Gastrocnemius medialis (tissue), 4 donors: ENCODE measurements at regions not wholly inside any gene's neighbourhood (a gene's known extent, or its start where the extent isn't known, plus 50 kb on each side); places are given as distances from the start of the nearest gene placed in this dataset.

Experiments used
- ATAC-seq, 2 donors: fragments of 150-250 bp; one replicate each; pipeline ENCODE4 v1.9.1; 2016
- DNase-seq, 2 donors: peaks; one replicate each; pipeline ENCODE4 v3.0.0-alpha.2; 2019
- H3K27ac ChIP-seq, 4 donors: fragments of 200-600 bp; sonication (generic); 1 replicate in 1 of 4; 2 replicates in 3 of 4; pipeline ENCODE4 v1.5.1; 2016 to 2018; ENCODE audit warnings: mild to moderate bottlenecking in 2 of 4, moderate library complexity in 1 of 4
- H3K27me3 ChIP-seq, 3 donors: fragments of 200-600 bp; sonication (generic) in 2 of 3; 1 replicate in 1 of 3; 2 replicates in 2 of 3; pipeline versions ENCODE4 v1.5.1 to v1.6.0; 2016 to 2019; ENCODE audit warnings: mild to moderate bottlenecking in 1 of 3, moderate library complexity in 1 of 3
- H3K36me3 ChIP-seq, 2 donors: fragments of 200-600 bp; sonication (generic) in 1 of 2; one replicate each; pipeline ENCODE4 v1.5.1; 2017 to 2018
- H3K4me1 ChIP-seq, 2 donors: fragments of 200-600 bp; sonication (generic) in 1 of 2; one replicate each; pipeline ENCODE4 v1.5.1; 2016 to 2017; ENCODE audit warnings: mild to moderate bottlenecking in 2 of 2
- H3K4me3 ChIP-seq, 4 donors: fragments of 200-600 bp; sonication (generic) in 3 of 4; 1 replicate in 1 of 4; 2 replicates in 3 of 4; pipeline ENCODE4 v1.5.1; 2016 to 2019; ENCODE audit warnings: mild to moderate bottlenecking in 2 of 4
- H3K9me3 ChIP-seq, 3 donors: fragments of 200-600 bp; sonication (generic) in 2 of 3; 1 replicate in 1 of 3; 2 replicates in 2 of 3; pipeline ENCODE4 v1.5.1; 2016 to 2019
- POLR2A ChIP-seq, 2 donors: fragments of 450-650 bp; IDR thresholded peaks; one replicate each; pipeline ENCODE4 v1.6.1; 2017; ENCODE audit warnings: antibody characterized with exemption in 2 of 2, mild to moderate bottlenecking in 2 of 2, moderate library complexity in 2 of 2
- in situ Hi-C, 4 donors: fragments of 200-750 bp; cut with MboI; loops; one replicate each; pipeline versions ENCODE4 v1.15.0 to v1.8.0; 2017; ENCODE audit warnings: low sequenced_read_pairs in 4 of 4
- intact Hi-C: fragments of 100-400 bp; cut with DNase I; formaldehyde crosslinking; loops from one replicate; pipeline ENCODE4 v1.15.1; 2023; ENCODE audit warnings: low total_unique reads
- TF ChIP-seq, protein P1 (sequence below), 5 experiments: fragments of 450-650 bp in 3 of 5; fragments of 200-600 bp in 2 of 5; sonication (generic) in 2 of 5; IDR thresholded peaks in 4 of 5; conservative IDR thresholded peaks in 1 of 5; 1 replicate in 4 of 5; 2 replicates in 1 of 5; pipeline ENCODE4 v1.5.1; 2016 to 2019; ENCODE audit warnings: antibody characterized with exemption in 5 of 5, mild to moderate bottlenecking in 3 of 5, moderate library complexity in 3 of 5

DNA sequence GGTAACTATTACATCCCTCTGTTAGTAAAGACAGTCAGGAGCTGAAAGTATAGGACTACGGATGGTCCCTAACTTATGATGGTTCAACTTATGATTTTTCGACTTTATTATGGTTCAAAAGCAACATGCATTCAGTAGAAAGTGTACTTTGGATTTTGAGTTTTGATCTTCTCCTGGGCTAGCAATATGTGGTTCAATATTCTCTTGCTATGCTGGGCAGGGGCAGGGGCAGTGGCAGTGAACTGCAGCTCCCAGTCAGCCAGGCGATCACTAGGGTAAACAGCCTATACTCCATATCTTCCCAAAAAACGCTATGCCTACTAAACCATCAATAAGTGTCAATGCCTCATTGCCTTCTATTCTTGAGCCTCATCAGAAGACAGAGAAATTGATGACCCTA lies 292.7 kb downstream of the EMP1 start:
- Histone ChIP-seq H3K36me3 (no peaks in the 10 kb centered on the region), H3K4me1 (no peaks in the 10 kb centered on the region), H3K4me3 (no peak overlapping the region), H3K9me3 (no peaks in the 10 kb centered on the region), H3K27ac (no peak overlapping the region), H3K27me3 (no peaks in the 10 kb centered on the region)
- DNase-seq (no peak), ATAC-seq (no peak)
- in situ Hi-C loops (no loop called here), intact Hi-C loops (no loop called here)
- no peak for TF ChIP-seq POLR2A (IDR thresholded peaks at IDR 0.05)
- TF ChIP-seq, protein P1, sequence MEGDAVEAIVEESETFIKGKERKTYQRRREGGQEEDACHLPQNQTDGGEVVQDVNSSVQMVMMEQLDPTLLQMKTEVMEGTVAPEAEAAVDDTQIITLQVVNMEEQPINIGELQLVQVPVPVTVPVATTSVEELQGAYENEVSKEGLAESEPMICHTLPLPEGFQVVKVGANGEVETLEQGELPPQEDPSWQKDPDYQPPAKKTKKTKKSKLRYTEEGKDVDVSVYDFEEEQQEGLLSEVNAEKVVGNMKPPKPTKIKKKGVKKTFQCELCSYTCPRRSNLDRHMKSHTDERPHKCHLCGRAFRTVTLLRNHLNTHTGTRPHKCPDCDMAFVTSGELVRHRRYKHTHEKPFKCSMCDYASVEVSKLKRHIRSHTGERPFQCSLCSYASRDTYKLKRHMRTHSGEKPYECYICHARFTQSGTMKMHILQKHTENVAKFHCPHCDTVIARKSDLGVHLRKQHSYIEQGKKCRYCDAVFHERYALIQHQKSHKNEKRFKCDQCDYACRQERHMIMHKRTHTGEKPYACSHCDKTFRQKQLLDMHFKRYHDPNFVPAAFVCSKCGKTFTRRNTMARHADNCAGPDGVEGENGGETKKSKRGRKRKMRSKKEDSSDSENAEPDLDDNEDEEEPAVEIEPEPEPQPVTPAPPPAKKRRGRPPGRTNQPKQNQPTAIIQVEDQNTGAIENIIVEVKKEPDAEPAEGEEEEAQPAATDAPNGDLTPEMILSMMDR (IDR thresholded peaks at IDR 0.05 in 4 of 5, conservative IDR thresholded peaks at IDR 0.05 in 1 of 5) = no peak

- H3K27ac ChIP-seq = no peak overlapping the region
- in situ Hi-C loops (no loop called here), intact Hi-C loops (no loop called here)
- H3K9me3 ChIP-seq = no peaks in the 10 kb centered on the region
- no peak for DNase-seq
- H3K4me1 ChIP-seq = no peaks in the 10 kb centered on the region
- no peaks in the 10 kb centered on the region for H3K27me3 ChIP-seq
- ATAC-seq = no peak
- H3K36me3 ChIP-seq = no peaks in the 10 kb centered on the region
- H3K4me3 ChIP-seq = no peak overlapping the region
- TF ChIP-seq POLR2A (IDR thresholded peaks at IDR 0.05) = no peak
- TF ChIP-seq, protein P1 (IDR thresholded peaks at IDR 0.05 in 4 of 5, conservative IDR thresholded peaks at IDR 0.05 in 1 of 5) = no peak
These were observed 290.8 kb downstream of the EMP1 start for GRCh38 chr12:13487326-13487725.

GRCh38 chr12:13486794-13487193 lies 290.3 kb downstream of the EMP1 start:
- in situ Hi-C loops = no loop called here
- no peaks in the 10 kb centered on the region for H3K27me3 ChIP-seq

GRCh38 chr12:13478650-13479181 lies 282.2 kb downstream of the EMP1 start:
- H3K4me1 ChIP-seq = no peaks in the 10 kb centered on the region
- H3K4me3 ChIP-seq = no peak overlapping the region
- H3K27me3 ChIP-seq = no peaks in the 10 kb centered on the region
- intact Hi-C loops = no loop called here
- no peak for DNase-seq
- in situ Hi-C loops = no loop called here
- H3K36me3 ChIP-seq = no peaks in the 10 kb centered on the region
- TF ChIP-seq, protein P1 (IDR thresholded peaks at IDR 0.05 in 4 of 5, conservative IDR thresholded peaks at IDR 0.05 in 1 of 5) = no peak
- TF ChIP-seq POLR2A (IDR thresholded peaks at IDR 0.05) = no peak
- no peaks in the 10 kb centered on the region for H3K9me3 ChIP-seq
- no peak for ATAC-seq
- no peak overlapping the region for H3K27ac ChIP-seq

More at GRCh38 chr12:13486794-13487193, 290.3 kb downstream of the EMP1 start:
- no peaks in the 10 kb centered on the region for H3K9me3 ChIP-seq
- intact Hi-C loops = no loop called here
- TF ChIP-seq, protein P1 (IDR thresholded peaks at IDR 0.05 in 4 of 5, conservative IDR thresholded peaks at IDR 0.05 in 1 of 5) = no peak
- TF ChIP-seq POLR2A (IDR thresholded peaks at IDR 0.05) = no peak
- no peak for ATAC-seq
- DNase-seq = no peak
- H3K36me3 ChIP-seq = no peaks in the 10 kb centered on the region
- H3K4me3 ChIP-seq = no peak overlapping the region
- no peak overlapping the region for H3K27ac ChIP-seq
- no peaks in the 10 kb centered on the region for H3K4me1 ChIP-seq

DNA sequence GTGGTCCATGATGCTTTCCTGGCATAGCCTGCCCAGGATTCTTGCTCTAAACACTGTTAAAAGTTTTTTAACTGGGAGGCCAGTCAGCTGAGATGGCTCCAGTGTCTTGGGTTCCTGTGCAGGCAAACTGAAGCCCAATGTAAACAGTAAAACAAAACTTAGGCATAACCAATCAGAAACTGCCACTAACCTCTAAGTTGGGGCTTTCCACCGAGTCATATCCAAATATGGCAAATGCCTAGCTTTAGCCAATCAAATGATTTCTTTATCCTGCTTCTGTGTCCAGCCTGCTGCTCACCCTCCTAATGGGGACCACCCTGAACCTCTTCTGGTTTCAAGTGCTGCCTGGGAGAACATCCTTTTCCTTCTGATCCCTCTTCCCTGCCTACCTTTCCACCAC lies 277.9 kb downstream of the EMP1 start:
- H3K27ac ChIP-seq = no peak overlapping the region
- H3K4me1 ChIP-seq = no peaks in the 10 kb centered on the region
- DNase-seq (no peak), ATAC-seq (no peak)
- in situ Hi-C loops (no loop called here), intact Hi-C loops (no loop called here)
- H3K36me3 ChIP-seq = no peaks in the 10 kb centered on the region
- no peaks in the 10 kb centered on the region for H3K9me3 ChIP-seq
- TF ChIP-seq, protein P1 (IDR thresholded peaks at IDR 0.05 in 4 of 5, conservative IDR thresholded peaks at IDR 0.05 in 1 of 5) = no peak
- no peak for TF ChIP-seq POLR2A (IDR thresholded peaks at IDR 0.05)
- H3K4me3 ChIP-seq = no peak overlapping the region
- H3K27me3 ChIP-seq = no peaks in the 10 kb centered on the region
